NCI-H1105 (cell line): ENCODE measurements at regions not wholly inside any gene's neighbourhood (a gene's known extent, or its start where the extent isn't known, plus 50 kb on each side); places are given as distances from the start of the nearest gene placed in this dataset.
"Not testable (repeated sequence)": the region's sequence is repeated elsewhere in the genome, so short reads cannot be mapped to it uniquely, and the experiment has no call there.

ENCODE experiments used
- DNase-seq: peaks from one replicate; lab custom pipeline; 2025; lab: John Stamatoyannopoulos, UW

GRCh38 chr10:27388761-27389399 is 115.2 kb upstream of the RAB18 start:
- no peak for DNase-seq

- no peak for DNase-seq
Measured at GRCh38 chr10:27383595-27384542, 120.2 kb upstream of the RAB18 start.

GRCh38 chr10:27382176-27382575 is 121.9 kb upstream of the RAB18 start:
- DNase-seq, result no peak

- no peak for DNase-seq
Measured at GRCh38 chr10:27380929-27381358, 123.2 kb upstream of the RAB18 start.

- DNase-seq, result not testable (repeated sequence)
Measured at GRCh38 chr10:27379041-27379440, 125.1 kb upstream of the RAB18 start.

GRCh38 chr10:27373566-27374160 is 130.4 kb upstream of the RAB18 start:
- DNase-seq, result no peak

GRCh38 chr10:27372095-27372494 is 131.5 kb upstream of the ACBD5 start:
- DNase-seq, result no peak

GRCh38 chr10:27371375-27371774 is 130.8 kb upstream of the ACBD5 start:
- DNase-seq, result not testable (repeated sequence)

GRCh38 chr10:27369880-27370279 is 129.3 kb upstream of the ACBD5 start:
- no peak for DNase-seq

GRCh38 chr10:27368706-27369105 is 128.1 kb upstream of the ACBD5 start:
- DNase-seq, result no peak

GRCh38 chr10:27366769-27367168 is 126.2 kb upstream of the ACBD5 start:
- no peak for DNase-seq

- DNase-seq, result no peak
Measured at GRCh38 chr10:27364028-27364427, 123.4 kb upstream of the ACBD5 start.

GRCh38 chr10:27360581-27361172 is 120.1 kb upstream of the ACBD5 start:
- DNase-seq, result peak; percentile 49

- no peak for DNase-seq
Measured at GRCh38 chr10:27359792-27360355, 119.3 kb upstream of the ACBD5 start.

- no peak for DNase-seq
Measured at GRCh38 chr10:27356738-27357137, 116.1 kb upstream of the ACBD5 start.

- no peak for DNase-seq
Measured at GRCh38 chr10:27355918-27356573, 115.4 kb upstream of the ACBD5 start.

- DNase-seq, result not testable (repeated sequence)
Measured at GRCh38 chr10:27354643-27355270, 114.2 kb upstream of the ACBD5 start.

GRCh38 chr10:27354100-27354499 is 113.5 kb upstream of the ACBD5 start:
- not testable (repeated sequence) for DNase-seq

- DNase-seq, result no peak
Measured at GRCh38 chr10:27349987-27350386, 109.4 kb upstream of the ACBD5 start.

GRCh38 chr10:27347827-27348207 is 107.2 kb upstream of the ACBD5 start:
- not testable (repeated sequence) for DNase-seq

- DNase-seq, result no peak
Measured at GRCh38 chr10:27345455-27345920, 104.9 kb upstream of the ACBD5 start.
